NAMALWA (cell line): ENCODE measurements at regions not wholly inside any gene's neighbourhood (a gene's known extent, or its start where the extent isn't known, plus 50 kb on each side); places are given as distances from the start of the nearest gene placed in this dataset.

ENCODE experiments used
- DNase-seq: peaks from one replicate; pipeline ENCODE4 v3.0.0-alpha.2; 2015; ENCODE audit warnings: low spot score

GRCh38 chr4:35695421-35695820, 548.9 kb downstream of the ARAP2 start:
- DNase-seq: no peak

- DNase-seq: no peak
Observed at GRCh38 chr4:35697210-35697736, 547.0 kb downstream of the ARAP2 start.

DNA sequence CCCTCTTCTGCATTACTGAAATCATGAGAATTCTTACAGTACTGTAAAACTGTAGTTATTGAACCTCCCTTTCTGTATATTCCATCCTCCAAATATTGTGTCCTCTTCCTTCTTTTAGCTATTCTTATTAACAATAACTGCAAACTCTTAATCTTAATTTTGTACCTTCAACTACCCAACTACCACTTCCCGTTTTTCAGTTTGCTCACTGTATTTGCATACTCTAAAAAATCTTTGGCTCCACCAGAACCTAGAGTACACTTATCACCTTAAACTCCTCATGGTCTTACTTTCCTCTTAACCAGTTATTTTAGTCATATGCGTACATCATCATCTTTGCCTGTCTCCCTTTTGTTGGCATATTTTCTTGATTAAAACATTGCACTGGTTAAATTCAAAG, 543.7 kb downstream of the ARAP2 start:
- DNase-seq: no peak

DNA sequence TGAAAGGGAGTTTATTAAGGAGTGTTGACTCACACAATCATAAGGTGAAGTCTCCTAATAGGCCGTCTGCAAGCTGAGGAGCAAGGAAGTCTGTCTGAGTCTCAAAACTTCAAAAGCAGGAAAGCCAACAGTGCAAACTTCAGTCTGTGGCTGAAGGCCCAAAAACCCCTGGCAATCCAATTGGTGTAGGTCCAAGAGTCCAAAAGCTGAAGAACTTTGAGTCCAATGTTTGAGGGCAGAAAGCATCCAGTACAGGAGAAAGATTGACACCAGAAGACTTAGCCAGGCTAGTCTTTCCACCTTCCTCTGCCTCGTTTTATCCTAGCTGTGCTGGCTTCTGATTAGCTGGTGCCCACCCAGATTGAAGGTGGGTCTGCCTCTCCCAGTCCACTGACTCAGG, 535.2 kb downstream of the ARAP2 start:
- DNase-seq: no peak

DNA sequence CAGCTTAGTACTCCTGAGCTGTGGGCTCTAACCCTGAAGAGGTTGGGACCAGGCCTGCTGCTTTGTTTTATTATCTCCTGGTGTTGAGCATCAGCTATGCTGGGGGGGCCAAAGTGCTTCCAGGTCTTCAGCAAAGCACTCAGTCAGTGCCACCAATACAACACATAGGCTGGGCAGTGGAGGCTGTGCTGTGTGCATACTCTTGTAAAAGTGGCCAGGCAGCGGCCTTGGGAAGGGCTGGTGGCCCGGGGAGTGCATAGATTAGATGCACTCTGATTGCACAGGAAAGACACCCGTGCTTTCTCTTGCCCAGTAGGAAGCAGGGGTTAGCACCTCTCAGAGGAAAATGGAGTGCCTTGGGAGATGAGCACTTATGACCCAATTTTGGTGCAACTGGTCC, 534.0 kb downstream of the ARAP2 start:
- DNase-seq: no peak

- DNase-seq: no peak
Observed at GRCh38 chr4:35711127-35711526, 533.2 kb downstream of the ARAP2 start.

- no peak for DNase-seq
Observed at GRCh38 chr4:35723973-35724372, 520.3 kb downstream of the ARAP2 start.

DNA sequence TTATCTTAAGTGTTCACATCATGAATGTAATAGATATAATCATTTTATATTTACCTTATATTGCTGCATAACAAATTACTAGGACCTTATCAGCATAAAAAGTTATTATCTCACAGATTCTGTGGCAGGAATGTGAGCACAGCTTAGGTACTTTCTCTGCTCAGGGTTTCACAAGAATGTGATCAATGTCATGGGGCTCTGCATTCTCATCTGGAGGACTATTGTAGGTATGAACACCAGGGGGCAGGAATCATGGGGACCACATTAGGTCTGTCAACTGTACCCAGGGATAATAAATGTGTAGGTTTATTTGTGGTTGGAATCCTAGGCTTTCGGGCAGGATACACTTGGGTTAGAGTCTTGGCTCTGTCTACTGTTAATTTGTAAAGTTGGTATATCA, 519.2 kb downstream of the ARAP2 start:
- DNase-seq: peak; percentile 28

DNA sequence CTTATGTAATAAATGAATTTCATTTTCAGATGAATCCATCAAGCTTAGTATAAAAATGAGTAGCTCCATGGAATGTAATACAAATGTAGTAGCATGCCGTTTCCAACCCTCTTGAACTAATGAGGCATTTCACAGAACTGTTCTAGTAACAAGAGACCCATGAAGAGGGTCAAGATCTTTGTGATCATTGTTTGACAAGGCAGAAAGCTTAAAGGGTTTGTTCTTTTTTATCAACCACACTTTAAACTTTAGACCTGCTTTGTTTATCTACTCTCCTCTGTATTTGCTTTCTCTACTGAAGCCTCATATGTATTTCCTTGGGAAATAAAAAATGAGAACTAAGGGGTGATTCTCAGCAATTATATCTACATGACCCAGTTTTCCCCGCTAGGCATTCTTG, 513.9 kb downstream of the ARAP2 start:
- no peak for DNase-seq

GRCh38 chr4:35734381-35735098, 509.8 kb downstream of the ARAP2 start:
- no peak for DNase-seq

- DNase-seq: no peak
Observed at GRCh38 chr4:35739308-35739707, 505.0 kb downstream of the ARAP2 start.

GRCh38 chr4:35754047-35754446, 490.3 kb downstream of the ARAP2 start:
- no peak for DNase-seq

DNA sequence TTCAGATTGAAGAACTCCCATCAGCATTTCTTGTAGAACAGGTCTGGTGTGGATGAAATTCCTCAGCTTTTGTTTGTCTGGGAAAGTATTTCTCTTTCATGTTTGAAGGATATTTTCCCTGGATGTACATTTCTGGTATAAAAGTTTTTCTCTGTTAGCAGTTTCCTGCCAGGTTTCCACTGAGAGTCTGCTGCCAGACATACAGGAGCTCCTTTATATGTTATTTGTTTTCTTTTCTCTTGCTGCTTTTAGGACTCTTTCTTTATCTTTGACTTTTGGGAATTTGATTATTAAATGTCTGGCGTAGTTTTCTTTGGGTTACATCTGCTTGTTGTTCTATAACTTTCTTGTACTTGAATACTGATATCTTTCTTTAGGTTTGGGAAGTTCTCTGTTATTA, 486.5 kb downstream of the ARAP2 start:
- no peak for DNase-seq

DNA sequence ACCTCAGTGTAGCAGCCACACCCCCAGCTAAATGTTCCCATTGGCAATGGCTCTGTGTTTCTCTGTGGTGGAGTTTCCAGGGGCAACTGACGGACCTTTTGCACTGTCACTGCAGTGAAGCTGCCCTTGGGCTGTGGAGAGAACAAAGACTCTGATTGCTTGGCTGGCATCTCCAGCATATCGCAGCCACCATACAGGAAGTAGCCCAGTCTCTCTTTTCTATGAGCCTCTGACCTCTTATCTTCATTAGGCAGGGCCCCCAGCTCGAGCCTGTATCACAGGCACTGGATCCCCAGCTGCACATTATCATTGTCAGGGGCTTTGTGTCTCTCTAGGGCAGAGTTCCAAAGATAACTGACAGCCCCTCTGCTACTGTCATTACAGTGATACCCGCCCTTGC, 483.5 kb downstream of the ARAP2 start:
- DNase-seq: no peak

DNA sequence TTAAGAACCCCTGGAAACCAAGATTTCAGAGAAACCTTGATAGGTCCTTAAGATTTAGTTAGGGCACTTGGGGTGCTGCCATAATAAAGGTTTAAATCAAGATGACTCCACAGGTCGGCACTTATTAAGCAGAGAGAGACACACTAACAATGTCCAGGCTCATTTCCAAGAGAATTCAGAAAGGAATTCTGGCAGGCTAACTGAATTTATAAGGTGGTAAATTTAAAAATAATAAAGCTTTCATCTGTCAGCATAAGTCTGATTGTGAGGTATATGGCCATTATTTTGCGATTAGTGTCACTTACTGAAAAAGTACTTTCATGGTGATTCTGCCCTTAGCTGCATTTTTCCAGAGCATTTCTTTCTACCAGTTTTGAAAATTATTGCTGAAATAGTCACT, 472.7 kb downstream of the ARAP2 start:
- no peak for DNase-seq

- no peak for DNase-seq
Observed at GRCh38 chr4:35772291-35772690, 472.0 kb downstream of the ARAP2 start.

- DNase-seq: no peak
Observed at GRCh38 chr4:35789899-35790574, 454.3 kb downstream of the ARAP2 start.

DNA sequence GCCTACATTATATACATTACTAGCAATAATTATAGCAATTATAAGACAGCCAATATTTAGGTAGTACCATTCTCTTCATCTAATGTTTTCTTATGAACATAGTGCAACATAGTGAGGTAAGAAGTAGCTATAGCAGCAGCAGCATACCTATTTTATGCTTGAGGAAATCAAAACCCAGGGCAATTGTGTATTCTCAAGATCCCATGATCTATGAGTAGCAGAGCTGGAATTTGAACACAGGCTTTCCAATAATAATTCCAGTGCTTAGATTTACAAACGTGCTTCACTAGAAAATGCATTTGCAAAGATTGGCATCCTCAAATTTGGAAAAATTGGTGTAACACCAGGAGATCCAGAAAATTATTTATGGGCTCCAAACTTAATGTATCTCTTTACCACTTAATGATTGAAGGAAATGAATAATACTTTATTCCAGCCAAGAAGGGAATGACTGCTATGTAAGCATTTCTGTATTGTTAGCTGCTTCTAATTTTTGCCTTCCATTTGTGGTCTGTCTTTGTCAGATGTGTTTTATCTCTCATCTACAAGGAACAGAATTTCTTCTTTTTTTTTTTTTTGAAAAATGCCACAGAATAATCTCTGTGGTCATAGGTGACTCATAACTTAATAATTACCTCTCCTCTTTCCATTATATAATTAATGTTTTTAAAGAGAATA, 451.1 kb downstream of the ARAP2 start:
- DNase-seq: no peak

DNA sequence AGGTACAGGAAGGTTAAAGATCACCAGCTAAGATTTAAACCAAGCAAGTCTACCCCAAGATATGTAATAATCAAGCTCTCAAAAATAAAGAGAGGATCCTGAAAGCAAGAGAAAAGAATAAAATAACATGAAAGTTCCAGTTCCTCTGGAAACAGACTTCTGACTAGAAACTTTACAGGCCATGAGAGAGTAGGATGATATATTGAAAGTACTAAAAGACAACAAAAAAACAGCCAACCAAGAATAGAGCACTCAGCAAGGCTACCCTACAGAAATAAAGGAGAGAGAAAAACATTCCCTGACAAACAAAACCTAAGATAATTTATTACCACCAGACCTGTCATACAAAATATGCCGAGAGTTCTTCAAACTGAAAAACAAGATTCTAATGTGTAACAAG, 450.5 kb downstream of the ARAP2 start:
- DNase-seq: no peak

DNA sequence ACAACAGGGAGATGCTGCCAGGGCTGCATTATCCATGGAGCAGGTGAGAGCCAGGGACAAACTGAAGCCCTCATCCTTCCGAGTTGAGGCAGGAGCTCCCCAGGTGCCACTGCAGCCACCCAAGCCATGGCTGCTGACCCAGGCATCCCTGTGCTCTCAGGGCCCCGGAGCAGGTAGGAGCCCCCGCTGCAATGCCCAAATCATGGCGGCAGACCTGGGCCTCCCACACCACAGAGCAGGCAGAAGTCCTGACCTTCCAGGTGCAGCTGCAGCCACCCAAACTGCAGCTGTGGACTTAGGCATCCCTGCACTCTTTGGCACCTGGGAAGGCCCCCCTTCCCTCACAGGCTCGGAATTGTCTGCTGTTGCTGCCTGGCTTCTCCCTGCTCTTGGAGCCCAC, 443.6 kb downstream of the ARAP2 start:
- no peak for DNase-seq

GRCh38 chr4:35802644-35803043, 441.7 kb downstream of the ARAP2 start:
- no peak for DNase-seq

DNA sequence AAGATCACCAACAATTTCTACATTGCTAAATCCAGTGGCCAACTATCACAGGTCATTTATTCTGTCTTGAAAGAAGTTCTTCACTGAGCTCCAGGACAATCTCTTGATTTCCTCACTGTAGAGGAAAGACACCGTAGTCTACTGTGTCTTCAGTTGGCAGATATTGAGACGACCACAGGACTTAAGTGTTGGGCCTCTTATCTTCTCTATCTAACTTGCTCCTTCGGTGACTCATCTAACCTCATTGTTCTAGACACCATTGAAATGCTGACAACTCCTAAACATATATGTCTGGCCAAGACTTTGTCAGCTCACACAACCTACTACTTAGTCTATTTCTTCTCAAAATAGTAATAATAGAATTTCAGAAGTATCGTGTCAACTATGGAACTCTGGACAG, 425.8 kb downstream of the ARAP2 start:
- no peak for DNase-seq

DNA sequence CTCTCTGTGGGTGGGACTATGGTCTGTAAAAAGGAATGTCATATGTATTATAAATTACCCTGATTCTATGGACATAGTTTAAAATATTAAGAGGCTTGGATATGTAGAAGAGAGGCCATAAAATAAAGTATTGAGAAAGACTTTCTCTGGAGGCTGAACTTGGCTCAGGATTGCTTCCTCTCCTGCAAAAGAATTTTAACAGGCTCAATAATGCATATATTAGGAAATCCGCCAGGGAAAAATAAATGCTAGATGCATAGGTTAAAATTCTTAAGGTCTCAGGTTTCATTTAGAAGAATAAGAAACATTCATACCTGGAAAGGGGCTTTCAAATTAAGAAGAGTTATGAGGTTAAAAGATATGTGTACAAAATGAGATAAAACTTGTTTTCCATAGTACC, 424.3 kb downstream of the ARAP2 start:
- DNase-seq: no peak
